Transverse colon (tissue), 4 donors: ENCODE measurements at regions not wholly inside any gene's neighbourhood (a gene's known extent, or its start where the extent isn't known, plus 50 kb on each side); places are given as distances from the start of the nearest gene placed in this dataset.
"Not testable (repeated sequence)": the region's sequence is repeated elsewhere in the genome, so short reads cannot be mapped to it uniquely, and the experiment has no call there.

ENCODE experiments used
- DNase-seq: peaks from one replicate; pipeline ENCODE4 v3.0.0-alpha.2; 2019
- H3K27ac ChIP-seq, 4 donors: fragments of 200-600 bp; sonication (generic); 2 replicates each; pipeline ENCODE4 v1.5.1; 2016 to 2018; ENCODE audit warnings: inconsistent platforms in 4 of 4
- H3K27me3 ChIP-seq: fragments of 200-600 bp; sonication (generic); 2 replicates; pipeline ENCODE4 v1.5.1; 2017; ENCODE audit warnings: inconsistent platforms
- H3K36me3 ChIP-seq, 4 donors: fragments of 200-600 bp; sonication (generic); 2 replicates each; pipeline ENCODE4 v1.5.1; 2017 to 2019; ENCODE audit warnings: inconsistent platforms in 4 of 4
- H3K4me1 ChIP-seq, 4 donors: fragments of 200-600 bp; sonication (generic); 2 replicates each; pipeline ENCODE4 v1.5.1; 2017 to 2020; ENCODE audit warnings: inconsistent platforms in 4 of 4
- H3K4me3 ChIP-seq, 4 donors: fragments of 200-600 bp; sonication (generic); 1 replicate in 1 of 4; 2 replicates in 3 of 4; pipeline versions ENCODE4 v1.5.1 to v1.6.1; 2017 to 2019; ENCODE audit warnings: inconsistent platforms in 4 of 4
- H3K9me3 ChIP-seq, 2 donors: fragments of 200-600 bp; sonication (generic); 2 replicates each; pipeline ENCODE4 v1.5.1; 2017 to 2019; ENCODE audit warnings: inconsistent platforms in 2 of 2
- CTCF ChIP-seq, 5 experiments: fragments of 200-600 bp in 3 of 5; fragments of 450-650 bp in 2 of 5; sonication (generic) in 3 of 5; IDR thresholded peaks; 1 replicate in 2 of 5; 2 replicates in 3 of 5; pipeline ENCODE4 v1.5.1; 2016 to 2017; ENCODE audit warnings: antibody characterized with exemption in 5 of 5, inconsistent platforms in 3 of 5, mild to moderate bottlenecking in 2 of 5, moderate library complexity in 1 of 5
- EP300 ChIP-seq: sonication (generic); formaldehyde crosslinking; IDR thresholded peaks from one replicate; pipeline ENCODE4 v1.6.1; 2017; ENCODE audit warnings: antibody characterized with exemption, low read depth
- POLR2A ChIP-seq: fragments of 450-650 bp; IDR thresholded peaks from one replicate; pipeline ENCODE4 v1.6.1; 2016; ENCODE audit warnings: antibody characterized with exemption, mild to moderate bottlenecking, moderate library complexity
- POLR2AphosphoS5 ChIP-seq, 3 donors: sonication (generic); formaldehyde crosslinking; IDR thresholded peaks; one replicate each; pipeline ENCODE4 v1.6.1; 2016; ENCODE audit warnings: antibody characterized with exemption in 3 of 3
- WGBS, 2 donors: methylation state at CpG; one replicate each; pipeline ENCODE4 v1.1.5; 2018; ENCODE audit warnings: low coverage in 1 of 2; 5-methylcytosine and 5-hydroxymethylcytosine counted together
- in situ Hi-C, 4 donors: fragments of 200-750 bp; cut with MboI; loops; one replicate each; pipeline versions ENCODE4 v1.15.0 to v1.15.1; 2017; ENCODE audit warnings: low sequenced_read_pairs in 3 of 4, low pct_ligation_motif_present in 1 of 4, low pct_unique_long_range_greater_than_20kb in 1 of 4
- intact Hi-C: fragments of 100-400 bp; cut with DNase I; formaldehyde crosslinking; loops from one replicate; pipeline ENCODE4 v1.15.1; 2023; ENCODE audit warnings: low total_unique reads

- Histone ChIP-seq H3K27ac (no peak overlapping the region), H3K9me3 (no peaks in the 10 kb centered on the region), H3K4me3 (no peak overlapping the region), H3K4me1 (no peaks in the 10 kb centered on the region), H3K27me3 (no peaks in the 10 kb centered on the region), H3K36me3 (no peaks in the 10 kb centered on the region)
- intact Hi-C loops (no loop called here), in situ Hi-C loops (no loop called here)
- no peak for DNase-seq
- no peak for TF ChIP-seq POLR2AphosphoS5 (IDR thresholded peaks at IDR 0.05)
- TF ChIP-seq POLR2A = no peak
- no peak for TF ChIP-seq EP300
- no peak for TF ChIP-seq CTCF (IDR thresholded peaks at IDR 0.05)
- WGBS, 2 donors = 87% methylated on average over 4 of the region's 4 CpGs; no CpG with 5 or more reads in 1 of the 2 donors
Observed at GRCh38 chr18:4961121-4961909, 235.7 kb downstream of the AKAIN1 start.

GRCh38 chr18:4960578-4960977 is 236.5 kb downstream of the AKAIN1 start:
- H3K4me3 ChIP-seq = no peak overlapping the region
- H3K9me3 ChIP-seq = no peaks in the 10 kb centered on the region
- H3K27ac ChIP-seq = no peak overlapping the region
- no peak for DNase-seq
- intact Hi-C loops (no loop called here), in situ Hi-C loops (no loop called here)
- WGBS, 2 donors = 71 to 78% methylated on average over 1 to 5 of the region's 5 CpGs
- no peaks in the 10 kb centered on the region for H3K36me3 ChIP-seq
- H3K27me3 ChIP-seq = no peaks in the 10 kb centered on the region
- H3K4me1 ChIP-seq = no peaks in the 10 kb centered on the region
- TF ChIP-seq POLR2A = no peak
- no peak for TF ChIP-seq CTCF (IDR thresholded peaks at IDR 0.05)
- no peak for TF ChIP-seq EP300
- TF ChIP-seq POLR2AphosphoS5 (IDR thresholded peaks at IDR 0.05) = no peak

GRCh38 chr18:4931209-4931608 is 265.8 kb downstream of the AKAIN1 start:
- in situ Hi-C loops = no loop called here
- Histone ChIP-seq H3K27ac (no peak overlapping the region), H3K4me3 (no peak overlapping the region), H3K9me3 (peaks cover 7 to 9% of the 10 kb centered on the region in 2 donors), H3K36me3 (no peaks in the 10 kb centered on the region), H3K4me1 (no peaks in the 10 kb centered on the region), H3K27me3 (no peaks in the 10 kb centered on the region)
- WGBS, 2 donors = 69% methylated on average over 1 of the region's 1 CpG; no CpG with 5 or more reads in 1 of the 2 donors
- intact Hi-C loops = no loop called here
- DNase-seq = no peak
- TF ChIP-seq POLR2AphosphoS5 (IDR thresholded peaks at IDR 0.05) (no peak), EP300 (no peak), CTCF (IDR thresholded peaks at IDR 0.05) (no peak), POLR2A (no peak)

GRCh38 chr18:4921548-4921947 is 275.5 kb downstream of the AKAIN1 start:
- intact Hi-C loops (no loop called here), in situ Hi-C loops (loop anchor here in 2 of 4 donors (25.0 kb wide), 2 partner anchors 91 to 109 kb away; no protein-coding TSS in a partner anchor)
- H3K36me3 ChIP-seq = no peaks in the 10 kb centered on the region
- no peak for TF ChIP-seq POLR2AphosphoS5 (IDR thresholded peaks at IDR 0.05)
- TF ChIP-seq POLR2A = no peak
- TF ChIP-seq CTCF (IDR thresholded peaks at IDR 0.05) = no peak
- TF ChIP-seq EP300 = no peak
- no peaks in the 10 kb centered on the region for H3K27me3 ChIP-seq
- no peak overlapping the region for H3K4me3 ChIP-seq
- H3K4me1 ChIP-seq = no peaks in the 10 kb centered on the region
- no peak overlapping the region for H3K27ac ChIP-seq
- DNase-seq = no peak
- H3K9me3 ChIP-seq = no peaks in the 10 kb centered on the region

- H3K27ac ChIP-seq, H3K4me1 ChIP-seq, H3K9me3 ChIP-seq, DNase-seq, intact Hi-C loops, H3K27me3 ChIP-seq, H3K36me3 ChIP-seq, H3K4me3 ChIP-seq: not testable (repeated sequence)
- 71 to 90% methylated on average over 2 to 6 of the region's 7 CpGs for whole genome bisulfite sequencing, 2 donors
- in situ Hi-C loops = loop anchor here in 2 of 4 donors (25.0 kb wide), 2 partner anchors 95 to 105 kb away; no protein-coding TSS in a partner anchor
Observed at GRCh38 chr18:4917509-4917908, 279.5 kb downstream of the AKAIN1 start.
